Fibroblast of pulmonary artery (primary cell): ENCODE measurements at regions not wholly inside any gene's neighbourhood (a gene's known extent, or its start where the extent isn't known, plus 50 kb on each side); places are given as distances from the start of the nearest gene placed in this dataset.

Experiments
- DNase-seq: peaks from one replicate; pipeline ENCODE4 v3.0.0-alpha.2; 2010; ENCODE audit warnings: low read depth
- H3K4me3 ChIP-seq: replicated peaks from 2 replicates; pipeline ENCODE4 v1.5.1; 2011; ENCODE audit warnings: low read depth, mild to moderate bottlenecking, control low read depth, low read length, moderate library complexity
- TF ChIP-seq, protein P1 (sequence below): IDR thresholded peaks from 2 replicates; pipeline ENCODE4 v1.5.1; 2011; ENCODE audit warnings: mild to moderate bottlenecking, control low read depth, low read length, inconsistent platforms; ENCODE audit errors: missing control alignments

DNA sequence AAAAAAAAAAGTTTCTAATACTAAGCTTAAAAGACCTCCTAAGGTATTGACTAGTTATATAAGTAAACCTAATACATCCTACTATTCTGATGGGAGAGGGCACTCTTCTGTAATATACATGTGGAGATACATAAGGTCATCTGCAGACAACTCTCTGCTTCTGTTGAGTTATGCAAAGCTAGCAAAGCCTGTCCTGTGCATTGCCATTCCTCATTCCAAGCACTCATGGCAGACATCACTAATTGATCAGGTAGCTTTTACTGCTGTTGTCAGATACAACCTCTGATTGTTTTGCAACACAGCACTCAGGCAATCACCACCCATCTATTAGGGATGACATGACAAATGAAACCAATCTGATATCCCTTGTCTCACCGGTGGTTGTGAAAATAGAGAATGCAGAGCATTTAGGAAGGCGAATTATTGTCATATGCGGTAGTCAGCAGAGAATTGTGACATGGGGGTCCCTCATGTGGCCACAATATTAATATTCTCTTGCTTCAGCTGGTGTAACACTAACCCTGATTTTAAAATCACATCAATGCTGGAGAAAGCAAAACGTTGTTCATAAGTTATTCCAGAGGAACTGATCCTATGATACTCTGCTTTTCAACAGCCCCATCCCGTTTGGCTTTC lies 416.5 kb upstream of the GYPC start:
- TF ChIP-seq, protein P1, sequence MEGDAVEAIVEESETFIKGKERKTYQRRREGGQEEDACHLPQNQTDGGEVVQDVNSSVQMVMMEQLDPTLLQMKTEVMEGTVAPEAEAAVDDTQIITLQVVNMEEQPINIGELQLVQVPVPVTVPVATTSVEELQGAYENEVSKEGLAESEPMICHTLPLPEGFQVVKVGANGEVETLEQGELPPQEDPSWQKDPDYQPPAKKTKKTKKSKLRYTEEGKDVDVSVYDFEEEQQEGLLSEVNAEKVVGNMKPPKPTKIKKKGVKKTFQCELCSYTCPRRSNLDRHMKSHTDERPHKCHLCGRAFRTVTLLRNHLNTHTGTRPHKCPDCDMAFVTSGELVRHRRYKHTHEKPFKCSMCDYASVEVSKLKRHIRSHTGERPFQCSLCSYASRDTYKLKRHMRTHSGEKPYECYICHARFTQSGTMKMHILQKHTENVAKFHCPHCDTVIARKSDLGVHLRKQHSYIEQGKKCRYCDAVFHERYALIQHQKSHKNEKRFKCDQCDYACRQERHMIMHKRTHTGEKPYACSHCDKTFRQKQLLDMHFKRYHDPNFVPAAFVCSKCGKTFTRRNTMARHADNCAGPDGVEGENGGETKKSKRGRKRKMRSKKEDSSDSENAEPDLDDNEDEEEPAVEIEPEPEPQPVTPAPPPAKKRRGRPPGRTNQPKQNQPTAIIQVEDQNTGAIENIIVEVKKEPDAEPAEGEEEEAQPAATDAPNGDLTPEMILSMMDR, result no peak
- H3K4me3 ChIP-seq, result no peak overlapping the region
- no peak for DNase-seq

- no peak overlapping the region for H3K4me3 ChIP-seq
- TF ChIP-seq, protein P1, result no peak
- DNase-seq, result no peak
Measured at GRCh38 chr2:126241001-126241400, 415.0 kb upstream of the GYPC start.

DNA sequence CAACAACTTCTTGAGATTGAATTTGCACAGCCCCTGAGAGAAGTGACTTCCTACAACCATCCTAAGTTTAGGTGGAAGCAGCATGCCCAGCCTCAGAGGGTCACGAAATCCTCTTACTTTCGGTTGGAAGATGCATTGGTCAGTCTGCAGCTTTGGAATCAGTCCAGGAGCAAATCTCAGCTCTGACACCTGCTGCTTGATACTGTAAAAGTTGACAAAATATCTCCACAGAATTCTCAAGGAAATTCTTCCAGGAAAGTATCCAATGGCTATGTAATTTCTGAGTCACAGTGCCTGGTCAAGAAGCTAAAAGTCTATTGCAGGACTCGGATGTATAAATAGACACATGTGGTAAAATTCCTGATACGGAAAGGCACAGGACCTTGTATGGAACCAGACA lies 414.5 kb upstream of the GYPC start:
- TF ChIP-seq, protein P1, result no peak
- no peak overlapping the region for H3K4me3 ChIP-seq
- DNase-seq, result no peak

DNA sequence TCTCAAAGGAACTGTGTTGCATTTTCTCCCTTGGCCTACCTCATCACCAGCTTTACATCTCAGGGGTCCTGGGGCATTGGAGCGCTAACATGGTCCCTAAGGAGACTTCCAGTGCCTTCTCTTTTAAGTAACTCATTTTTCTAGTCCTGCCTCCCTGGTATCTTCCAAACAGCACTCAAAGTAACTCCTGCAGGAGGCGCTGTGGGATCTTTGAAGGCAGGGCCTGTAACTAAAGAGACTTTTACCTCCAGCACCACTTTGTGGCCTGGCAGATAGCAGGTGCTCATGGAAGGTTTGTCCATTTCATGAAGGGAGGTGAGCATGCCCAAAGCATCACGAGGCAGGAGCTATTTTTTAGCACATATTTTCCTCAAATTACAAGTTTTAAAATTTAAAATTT lies 411.0 kb upstream of the GYPC start:
- TF ChIP-seq, protein P1, result peak; percentile 42
- H3K4me3 ChIP-seq, result no peak overlapping the region
- peak; percentile 39 for DNase-seq

GRCh38 chr2:126253669-126254068 lies 402.3 kb upstream of the GYPC start:
- DNase-seq, result no peak
- no peak overlapping the region for H3K4me3 ChIP-seq
- TF ChIP-seq, protein P1, result no peak

GRCh38 chr2:126264625-126265024 lies 391.3 kb upstream of the GYPC start:
- DNase-seq, result no peak
- no peak overlapping the region for H3K4me3 ChIP-seq
- TF ChIP-seq, protein P1, result no peak

DNA sequence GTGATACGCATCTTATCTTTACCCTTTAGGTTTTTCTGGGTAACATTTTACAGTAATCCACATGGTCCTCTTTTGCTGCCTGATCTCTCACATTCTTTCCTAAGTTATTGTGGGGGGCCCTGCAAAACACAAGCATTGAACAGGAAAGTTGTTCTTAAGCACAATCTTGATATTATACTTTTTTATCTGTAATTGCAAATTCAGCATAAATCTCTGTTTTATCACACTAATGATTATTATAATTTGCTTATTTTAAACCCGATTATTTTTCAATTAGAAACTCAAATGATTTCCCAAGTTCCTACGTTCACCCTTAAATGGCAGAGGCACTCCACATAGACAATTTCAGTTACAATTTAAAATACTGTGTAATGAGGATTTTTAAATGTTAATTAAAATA lies 386.0 kb upstream of the GYPC start:
- TF ChIP-seq, protein P1, result no peak

More for the DNA sequence above, 386.0 kb upstream of the GYPC start:
- H3K4me3 ChIP-seq, result no peak overlapping the region
- DNase-seq, result no peak
